ENCODE measurements at regions not wholly inside any gene's neighbourhood (a gene's known extent, or its start where the extent isn't known, plus 50 kb on each side); places are given as distances from the start of the nearest gene placed in this dataset.

DNA sequence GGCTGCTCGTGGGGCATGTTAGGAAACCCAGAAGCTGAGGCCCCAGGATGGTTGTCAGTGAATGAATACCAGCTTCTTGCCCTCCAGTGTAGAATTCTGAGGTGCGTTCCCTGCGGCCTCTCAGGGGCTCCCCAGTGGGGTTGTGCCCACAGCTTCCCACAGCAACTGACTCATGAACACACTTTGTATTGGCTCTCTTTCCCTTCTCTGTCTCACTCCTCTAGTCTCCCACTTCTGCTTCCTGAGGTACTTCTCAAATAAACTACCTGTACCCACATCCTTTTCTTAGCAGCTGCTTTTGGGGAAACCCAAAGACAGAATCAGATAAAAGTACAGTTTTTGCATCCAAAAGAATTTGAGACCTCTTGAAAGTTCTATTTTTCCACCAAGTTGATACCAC lies 107.7 kb upstream of the JAG1 start:
- DNase-seq (ENCODE audit: extremely low read depth, low read depth): no peak
- TF ChIP-seq, protein P1, sequence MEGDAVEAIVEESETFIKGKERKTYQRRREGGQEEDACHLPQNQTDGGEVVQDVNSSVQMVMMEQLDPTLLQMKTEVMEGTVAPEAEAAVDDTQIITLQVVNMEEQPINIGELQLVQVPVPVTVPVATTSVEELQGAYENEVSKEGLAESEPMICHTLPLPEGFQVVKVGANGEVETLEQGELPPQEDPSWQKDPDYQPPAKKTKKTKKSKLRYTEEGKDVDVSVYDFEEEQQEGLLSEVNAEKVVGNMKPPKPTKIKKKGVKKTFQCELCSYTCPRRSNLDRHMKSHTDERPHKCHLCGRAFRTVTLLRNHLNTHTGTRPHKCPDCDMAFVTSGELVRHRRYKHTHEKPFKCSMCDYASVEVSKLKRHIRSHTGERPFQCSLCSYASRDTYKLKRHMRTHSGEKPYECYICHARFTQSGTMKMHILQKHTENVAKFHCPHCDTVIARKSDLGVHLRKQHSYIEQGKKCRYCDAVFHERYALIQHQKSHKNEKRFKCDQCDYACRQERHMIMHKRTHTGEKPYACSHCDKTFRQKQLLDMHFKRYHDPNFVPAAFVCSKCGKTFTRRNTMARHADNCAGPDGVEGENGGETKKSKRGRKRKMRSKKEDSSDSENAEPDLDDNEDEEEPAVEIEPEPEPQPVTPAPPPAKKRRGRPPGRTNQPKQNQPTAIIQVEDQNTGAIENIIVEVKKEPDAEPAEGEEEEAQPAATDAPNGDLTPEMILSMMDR (IDR thresholded peaks at IDR 0.05; ENCODE audit: low read depth, low read length): no peak

DNA sequence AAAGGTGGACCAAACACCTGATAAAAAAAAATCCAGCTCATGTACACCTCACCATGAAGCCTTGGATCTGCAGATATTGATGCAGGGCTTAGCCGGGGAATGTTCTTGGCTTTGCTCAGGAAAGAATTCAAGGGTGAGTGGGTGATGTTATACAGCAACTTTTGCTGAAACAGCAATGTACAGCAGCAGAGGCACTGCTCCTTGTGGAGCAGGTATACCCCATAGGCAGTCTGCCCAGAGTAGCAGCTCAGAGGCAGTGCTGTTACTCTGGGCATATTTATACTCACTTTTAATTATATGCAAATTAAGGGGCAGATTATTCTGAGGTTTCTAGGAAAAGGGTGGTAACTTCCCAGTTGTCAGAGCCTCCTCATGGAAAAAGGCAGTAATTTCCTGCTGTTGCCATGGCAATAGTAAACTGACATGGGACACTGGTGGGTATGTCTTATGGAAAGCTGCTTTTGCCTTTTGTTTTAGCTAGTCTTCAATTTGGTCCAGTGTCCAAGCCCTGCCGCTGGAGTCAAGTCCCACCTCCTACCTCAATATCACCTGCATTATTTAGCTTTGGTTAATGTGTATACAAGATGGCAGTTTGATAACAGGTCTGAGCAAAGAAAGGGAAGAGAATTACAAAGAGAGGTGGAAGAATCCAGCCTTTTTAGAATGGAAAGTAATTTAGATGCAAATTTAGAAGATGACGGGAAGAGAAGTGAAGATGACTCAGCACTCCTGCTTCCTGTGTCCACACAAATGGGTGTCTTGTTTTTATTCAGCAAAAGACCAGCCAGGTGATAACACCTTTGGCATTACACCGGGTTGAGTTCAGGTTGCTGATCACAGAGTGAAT lies 110.1 kb upstream of the JAG1 start:
- no peak for DNase-seq (ENCODE audit: extremely low read depth, low read depth)
- TF ChIP-seq, protein P1 (IDR thresholded peaks at IDR 0.05; ENCODE audit: low read depth, low read length): no peak

DNA sequence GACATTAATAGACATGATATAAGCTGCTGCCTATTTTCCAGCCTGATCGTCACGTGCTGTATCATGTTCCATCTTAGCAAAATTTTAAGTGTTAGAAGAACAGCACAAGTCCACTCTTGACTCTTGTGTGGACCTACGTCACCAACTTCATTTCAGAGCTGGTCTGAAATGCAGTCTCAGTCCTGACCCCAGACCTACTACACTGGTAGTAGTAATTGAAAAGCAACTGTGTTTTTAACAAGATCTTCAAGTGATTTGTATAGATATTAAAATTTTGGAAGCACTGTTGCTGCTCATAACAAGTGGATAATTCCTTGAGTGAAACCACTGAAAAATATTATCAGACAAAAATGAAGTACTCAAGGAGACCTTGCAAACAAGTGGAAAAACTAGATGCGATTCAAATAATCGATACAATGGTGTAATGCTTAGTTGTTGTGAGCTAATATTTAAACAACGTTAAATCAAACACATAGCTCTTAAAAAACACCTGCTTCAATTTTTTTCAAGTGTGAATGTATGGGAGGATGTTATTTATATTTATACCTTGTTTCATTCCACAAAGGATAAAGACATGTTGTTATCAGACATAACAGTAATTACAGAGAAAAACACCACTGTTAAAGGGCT lies 110.9 kb upstream of the JAG1 start:
- no peak for DNase-seq (ENCODE audit: extremely low read depth, low read depth)
- TF ChIP-seq, protein P1 (IDR thresholded peaks at IDR 0.05; ENCODE audit: low read depth, low read length): no peak

DNA sequence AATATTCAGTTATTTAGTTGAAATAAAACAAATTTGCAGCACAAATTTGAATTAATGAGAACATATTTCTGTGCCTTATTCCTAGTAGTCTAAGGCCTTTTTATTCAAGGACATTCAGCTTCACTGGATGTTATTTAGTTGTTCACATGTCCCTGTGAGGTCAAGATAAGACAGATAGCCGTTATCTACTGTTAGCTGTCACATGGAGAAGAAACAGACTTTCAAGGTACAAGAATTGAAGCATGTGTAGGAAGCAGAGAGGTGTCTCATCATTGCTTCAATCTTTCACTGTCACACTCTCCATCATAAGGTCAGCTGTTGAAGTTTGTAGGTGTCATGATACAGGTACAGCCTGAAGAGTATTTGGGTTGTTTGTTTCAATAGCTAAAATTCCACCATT lies 112.9 kb upstream of the JAG1 start:
- TF ChIP-seq, protein P1 (IDR thresholded peaks at IDR 0.05; ENCODE audit: low read depth, low read length): no peak
- no peak for DNase-seq (ENCODE audit: extremely low read depth, low read depth)

DNA sequence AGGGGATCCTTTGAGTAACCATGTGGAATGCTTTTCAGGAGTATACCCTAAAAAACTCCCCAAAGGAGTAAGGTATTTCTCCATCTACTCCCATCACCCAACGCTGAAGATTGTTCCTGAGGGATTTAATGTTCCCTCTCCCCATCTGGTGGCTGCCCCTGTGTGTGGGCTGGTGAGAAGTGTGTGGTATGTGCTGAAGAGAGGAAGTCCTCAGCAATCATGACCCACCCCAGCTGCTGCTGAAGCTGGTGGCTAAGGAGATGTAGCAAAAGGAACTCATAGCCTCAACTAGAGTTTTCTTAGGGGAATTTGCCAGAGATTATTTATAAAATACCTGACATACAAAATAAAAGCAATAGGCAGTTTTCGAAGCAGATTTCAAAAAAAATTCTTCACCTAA lies 114.3 kb upstream of the JAG1 start:
- no peak for DNase-seq (ENCODE audit: extremely low read depth, low read depth)
- TF ChIP-seq, protein P1 (IDR thresholded peaks at IDR 0.05; ENCODE audit: low read depth, low read length): no peak

DNA sequence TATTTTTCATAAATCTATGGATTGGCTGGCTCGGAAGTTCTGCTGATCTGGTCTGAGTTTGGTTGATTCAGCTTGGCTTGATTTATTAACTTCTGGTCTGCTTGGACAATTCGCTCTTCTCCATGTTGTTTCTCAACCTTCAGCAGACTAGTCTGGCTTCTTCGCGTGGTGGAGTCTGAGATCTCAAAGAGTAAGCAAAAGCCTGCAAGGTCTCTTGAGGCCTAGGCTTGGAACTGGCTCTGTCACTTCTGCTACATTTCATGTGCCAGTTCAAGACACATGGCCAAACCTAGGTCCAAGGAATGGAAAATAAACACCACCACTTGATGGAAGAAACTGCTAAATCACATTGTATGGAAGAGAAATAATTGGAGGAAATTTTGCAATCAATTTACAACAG lies 115.1 kb upstream of the JAG1 start:
- TF ChIP-seq, protein P1 (IDR thresholded peaks at IDR 0.05; ENCODE audit: low read depth, low read length): no peak
- no peak for DNase-seq (ENCODE audit: extremely low read depth, low read depth)

DNA sequence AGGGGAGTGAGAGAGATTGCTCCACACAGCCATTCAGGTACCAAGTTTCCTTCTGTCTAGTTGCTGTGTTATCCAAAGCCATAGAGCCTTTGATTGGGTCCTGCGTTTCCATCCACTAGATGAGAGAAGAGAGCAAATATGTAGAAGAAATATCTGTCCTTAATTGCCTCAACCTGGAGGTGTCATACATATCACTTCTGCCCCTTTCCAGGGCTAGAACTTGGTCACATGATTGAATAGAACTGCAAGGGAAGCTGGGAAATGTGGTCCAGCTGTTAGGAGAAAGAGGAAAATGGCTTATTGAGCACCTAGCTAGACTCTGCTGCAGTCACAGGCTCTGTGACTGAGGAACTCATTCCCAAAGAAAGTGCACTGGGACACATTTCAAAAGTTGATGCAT lies 115.6 kb upstream of the JAG1 start:
- no peak for DNase-seq (ENCODE audit: extremely low read depth, low read depth)
- TF ChIP-seq, protein P1 (IDR thresholded peaks at IDR 0.05; ENCODE audit: low read depth, low read length): no peak
